GM21447 (cell line): ENCODE measurements at regions not wholly inside any gene's neighbourhood (a gene's known extent, or its start where the extent isn't known, plus 50 kb on each side); places are given as distances from the start of the nearest gene placed in this dataset.
"Not testable (repeated sequence)": the region's sequence is repeated elsewhere in the genome, so short reads cannot be mapped to it uniquely, and the experiment has no call there.

Experiments
- ATAC-seq: cut with Tn5 transposase; IDR thresholded peaks from one replicate; pipeline ENCODE4 v1.9.1; 2021; ENCODE audit not compliant: unreplicated experiment

- ATAC-seq: not testable (repeated sequence)
These were observed 109.7 kb upstream of the PITX1 start for GRCh38 chr5:135143682-135144081.

GRCh38 chr5:135141303-135142268 lies 107.6 kb upstream of the PITX1 start:
- no peak for ATAC-seq

DNA sequence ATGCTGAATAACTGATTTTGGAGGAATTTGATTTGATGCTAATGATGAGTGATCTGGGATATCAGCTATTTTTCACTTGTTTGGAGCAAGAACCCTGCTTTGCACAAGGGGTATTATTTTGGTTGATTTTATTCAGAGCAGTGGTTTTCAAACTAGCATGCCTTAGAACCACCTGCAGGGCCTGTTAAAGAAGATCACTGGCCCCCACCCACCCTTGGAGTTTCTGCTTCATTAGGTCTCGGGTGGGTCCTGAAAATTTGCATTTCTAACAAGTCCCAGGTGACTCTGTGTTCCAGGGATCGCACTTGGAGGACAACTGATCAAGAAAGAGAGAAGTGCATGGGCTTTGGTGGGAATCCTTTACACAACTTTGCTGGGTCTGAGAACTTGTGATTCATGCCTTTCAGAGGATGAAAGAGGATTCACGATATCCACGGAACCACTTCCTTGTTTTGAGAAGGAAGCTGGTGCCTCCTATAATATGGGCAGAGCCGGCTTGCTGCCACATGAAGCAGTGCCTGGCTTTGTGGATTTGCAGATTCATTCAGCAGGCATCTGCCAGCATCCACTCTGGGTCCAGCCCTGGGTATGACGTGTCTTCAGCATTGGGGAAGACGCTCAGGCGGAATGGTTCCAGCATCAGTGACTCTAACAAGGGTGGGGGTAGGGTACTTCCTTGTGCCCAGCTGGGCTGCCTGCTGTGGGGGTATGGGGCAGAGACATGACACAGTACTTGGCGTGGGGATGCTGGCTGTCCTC lies 106.6 kb upstream of the PITX1 start:
- ATAC-seq: no peak

DNA sequence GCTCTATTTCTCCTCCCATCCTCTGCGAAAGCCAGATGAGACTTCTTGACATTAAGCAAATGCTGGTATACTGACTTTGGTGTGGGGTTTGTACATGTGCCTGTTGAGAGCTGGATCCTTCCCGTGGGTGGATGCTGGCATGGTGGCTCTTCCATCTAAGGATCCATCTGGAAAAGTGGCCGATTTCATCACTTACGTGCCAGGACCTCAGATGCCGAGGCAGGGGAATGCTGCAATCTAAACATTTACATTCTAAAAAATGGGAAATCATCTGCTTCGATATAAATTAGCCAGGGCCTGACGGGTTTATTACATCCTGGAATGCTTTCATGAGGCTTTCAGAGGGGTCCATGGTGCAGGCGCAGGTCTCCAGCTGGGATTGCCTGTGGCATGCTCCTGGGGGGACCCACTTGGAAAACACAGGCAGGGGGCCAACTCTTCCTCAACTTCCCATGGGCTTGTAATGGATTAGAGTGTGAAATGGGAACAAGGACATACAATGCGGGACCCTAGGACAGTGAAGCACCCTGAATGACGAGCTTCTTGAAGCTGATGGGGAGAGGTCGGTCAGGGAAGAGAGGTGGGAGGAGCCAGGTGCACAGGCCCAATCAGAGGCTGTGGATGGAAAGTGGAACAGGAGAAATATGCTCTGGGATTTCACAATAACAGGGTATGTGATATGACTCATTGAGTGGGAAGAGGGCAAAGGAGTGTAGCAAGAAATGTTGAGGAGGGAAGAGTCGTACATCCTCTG lies 105.5 kb upstream of the PITX1 start:
- no peak for ATAC-seq

- no peak for ATAC-seq
These were observed 104.3 kb upstream of the PITX1 start for GRCh38 chr5:135138116-135138850.

- ATAC-seq: no peak
These were observed 103.3 kb upstream of the PITX1 start for GRCh38 chr5:135137146-135137915.

DNA sequence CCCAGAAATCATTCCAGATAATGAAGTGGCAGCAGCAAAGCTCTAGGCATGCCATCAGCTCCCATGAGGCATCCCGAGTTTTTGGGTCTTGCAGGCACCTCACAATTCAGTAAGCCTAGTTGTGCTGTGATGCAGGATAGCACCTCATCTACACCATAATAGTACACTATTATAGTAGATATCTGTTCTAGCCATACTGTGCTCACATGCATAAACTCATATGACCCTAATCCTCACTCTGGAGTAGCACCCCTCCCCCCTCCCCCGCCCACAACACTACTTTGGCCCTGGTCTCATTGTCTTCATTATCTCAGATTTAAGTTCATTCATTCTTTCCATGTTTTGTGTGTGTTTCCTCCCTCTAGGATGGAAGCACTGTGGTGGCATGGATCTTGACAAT lies 102.5 kb upstream of the PITX1 start:
- no peak for ATAC-seq

DNA sequence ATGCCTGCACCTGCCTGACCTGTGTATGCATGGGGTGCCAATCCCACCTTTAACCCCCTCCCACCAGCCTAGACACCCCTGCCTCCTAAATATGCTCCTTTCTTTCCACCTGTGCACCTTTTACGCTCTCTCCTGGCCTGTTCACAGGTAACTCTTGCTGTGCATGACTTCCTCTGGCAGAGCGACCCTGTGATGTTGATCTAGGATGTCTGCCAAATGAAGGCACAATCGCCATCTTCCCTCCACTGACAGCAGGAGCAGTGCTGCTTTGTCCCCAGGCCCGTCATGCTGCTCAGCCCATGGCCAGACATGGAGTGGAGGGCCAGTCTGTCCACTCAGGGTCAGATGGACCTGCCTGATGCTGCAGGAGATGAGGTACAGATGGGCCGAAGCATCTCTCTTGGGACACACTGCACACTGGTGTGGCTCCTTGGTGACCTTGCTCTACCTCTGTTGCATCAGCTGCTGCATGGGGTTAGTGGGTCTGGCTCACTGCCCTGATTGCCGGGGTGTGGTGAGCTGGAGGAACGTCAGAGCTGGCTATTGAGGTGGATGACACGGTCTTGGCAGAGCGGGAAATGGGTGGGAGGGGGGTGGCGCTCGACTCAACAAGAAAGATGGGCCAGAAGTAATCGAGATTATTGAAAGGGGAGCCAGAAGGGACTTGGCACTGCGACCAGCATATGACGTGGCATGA lies 101.7 kb upstream of the PITX1 start:
- ATAC-seq: no peak

DNA sequence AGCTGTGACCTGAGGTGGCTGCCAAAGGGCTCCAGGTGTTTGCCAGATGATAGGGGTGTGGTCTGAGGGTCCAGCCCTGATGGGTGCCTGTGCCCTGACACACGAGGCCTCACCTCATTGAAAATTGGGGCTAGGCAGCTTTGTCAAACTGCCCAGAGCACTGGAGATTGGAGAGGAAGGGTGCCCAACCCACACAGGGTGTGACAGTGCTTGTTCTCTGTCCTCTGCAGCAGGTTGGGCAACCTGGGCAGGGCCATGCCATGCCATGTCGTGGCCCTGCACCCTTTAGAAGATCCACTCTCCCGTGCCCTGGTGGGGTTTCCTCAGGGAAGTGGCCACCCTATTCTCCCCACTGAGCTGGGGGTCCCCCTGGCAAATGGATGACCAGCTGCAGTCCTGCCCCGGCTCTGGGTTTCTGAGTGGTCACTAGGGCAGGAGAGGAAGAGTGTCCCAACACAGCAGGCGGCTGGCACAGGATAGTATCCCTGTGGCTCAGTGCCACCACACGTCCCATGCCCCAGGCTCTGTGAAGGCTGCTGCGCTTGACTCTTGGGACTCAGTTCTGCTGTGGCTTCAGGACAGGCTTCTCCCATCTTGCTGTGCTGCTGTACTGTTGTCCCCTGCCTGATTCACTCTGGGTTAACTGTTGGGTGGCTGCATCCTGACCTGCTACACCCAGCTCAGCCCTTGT lies 100.8 kb upstream of the PITX1 start:
- ATAC-seq: no peak

DNA sequence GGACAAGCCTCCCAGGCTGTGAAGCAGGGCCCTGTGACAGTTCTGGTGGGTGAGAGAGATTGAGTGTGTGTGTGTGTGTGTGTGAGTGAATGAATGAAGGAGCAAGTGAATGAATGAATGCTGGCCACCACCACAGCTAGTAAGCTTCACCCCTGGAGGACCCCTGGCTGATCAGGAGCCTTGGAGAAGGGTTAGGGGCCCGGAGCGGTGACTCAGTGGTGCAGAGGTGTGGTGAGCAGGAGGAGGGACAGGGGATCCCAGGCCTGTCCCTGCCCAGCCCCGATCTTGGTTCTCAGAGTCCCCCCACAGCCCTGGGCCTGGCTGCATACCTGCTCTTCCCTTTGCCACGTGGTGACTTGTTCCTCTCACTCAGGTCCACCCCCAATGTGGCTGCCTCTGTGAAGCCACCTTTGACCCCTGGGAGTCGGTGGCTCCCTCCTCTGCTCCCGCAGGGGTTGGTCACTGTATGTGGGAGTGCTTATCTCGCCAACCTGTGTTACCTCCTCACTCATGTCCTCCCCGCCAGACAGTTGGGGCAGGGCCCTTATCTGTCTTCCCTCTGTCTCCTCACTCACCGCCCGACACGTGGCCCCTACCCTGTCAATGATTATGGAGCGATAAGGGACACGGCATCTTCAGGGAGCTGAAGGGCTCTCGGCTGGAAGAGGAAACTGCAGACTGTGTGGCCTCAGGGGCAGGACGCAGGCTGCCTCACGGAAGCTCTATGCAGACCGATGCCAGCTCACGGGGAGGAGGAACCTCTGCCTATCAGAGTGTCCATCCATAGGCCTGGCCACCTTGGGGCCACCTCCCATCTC lies 99.9 kb upstream of the PITX1 start:
- no peak for ATAC-seq

GRCh38 chr5:135133181-135133580 lies 99.2 kb upstream of the PITX1 start:
- ATAC-seq: no peak

DNA sequence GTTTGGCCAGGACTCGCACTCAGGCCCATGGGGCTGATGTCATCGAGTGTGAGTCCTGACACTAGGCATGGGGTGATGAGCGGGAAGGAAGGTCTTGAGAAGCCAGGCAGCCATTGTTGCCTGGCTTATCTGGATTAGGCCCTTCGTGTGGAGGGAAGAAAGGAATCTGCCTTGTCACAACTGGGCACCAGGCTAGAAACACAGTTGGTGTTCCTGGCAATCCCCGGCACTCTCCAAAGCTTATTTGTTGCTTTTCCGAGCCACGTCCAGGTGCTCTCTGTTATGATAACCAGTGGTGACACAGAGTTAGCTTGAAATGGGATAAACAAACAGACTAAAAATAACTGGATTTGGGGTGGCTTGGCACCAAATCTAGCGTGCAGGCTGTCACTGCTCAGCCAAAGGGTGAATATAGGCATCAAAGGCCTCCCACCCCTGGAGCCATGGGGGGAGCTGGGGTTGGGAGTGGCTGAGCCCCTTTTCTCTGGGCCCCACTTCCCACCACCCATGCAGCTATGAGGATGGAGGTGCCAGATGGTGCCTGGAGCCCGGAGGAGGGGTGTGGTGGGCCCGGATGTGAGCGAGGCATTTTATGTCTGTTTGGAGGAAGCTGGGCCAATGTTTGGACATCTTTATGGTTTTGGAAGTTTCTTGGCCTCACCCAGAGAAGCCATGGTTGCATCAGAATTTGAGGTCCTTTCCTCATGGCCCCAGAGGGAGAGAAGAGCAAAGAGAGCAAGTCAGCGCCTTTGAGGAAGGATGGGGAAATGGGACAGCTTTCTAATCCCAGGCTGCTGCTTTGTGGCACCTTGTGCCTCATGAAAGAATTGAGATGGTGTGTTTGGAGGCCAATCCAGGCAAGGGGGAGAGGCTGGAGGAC lies 98.0 kb upstream of the PITX1 start:
- ATAC-seq: no peak

DNA sequence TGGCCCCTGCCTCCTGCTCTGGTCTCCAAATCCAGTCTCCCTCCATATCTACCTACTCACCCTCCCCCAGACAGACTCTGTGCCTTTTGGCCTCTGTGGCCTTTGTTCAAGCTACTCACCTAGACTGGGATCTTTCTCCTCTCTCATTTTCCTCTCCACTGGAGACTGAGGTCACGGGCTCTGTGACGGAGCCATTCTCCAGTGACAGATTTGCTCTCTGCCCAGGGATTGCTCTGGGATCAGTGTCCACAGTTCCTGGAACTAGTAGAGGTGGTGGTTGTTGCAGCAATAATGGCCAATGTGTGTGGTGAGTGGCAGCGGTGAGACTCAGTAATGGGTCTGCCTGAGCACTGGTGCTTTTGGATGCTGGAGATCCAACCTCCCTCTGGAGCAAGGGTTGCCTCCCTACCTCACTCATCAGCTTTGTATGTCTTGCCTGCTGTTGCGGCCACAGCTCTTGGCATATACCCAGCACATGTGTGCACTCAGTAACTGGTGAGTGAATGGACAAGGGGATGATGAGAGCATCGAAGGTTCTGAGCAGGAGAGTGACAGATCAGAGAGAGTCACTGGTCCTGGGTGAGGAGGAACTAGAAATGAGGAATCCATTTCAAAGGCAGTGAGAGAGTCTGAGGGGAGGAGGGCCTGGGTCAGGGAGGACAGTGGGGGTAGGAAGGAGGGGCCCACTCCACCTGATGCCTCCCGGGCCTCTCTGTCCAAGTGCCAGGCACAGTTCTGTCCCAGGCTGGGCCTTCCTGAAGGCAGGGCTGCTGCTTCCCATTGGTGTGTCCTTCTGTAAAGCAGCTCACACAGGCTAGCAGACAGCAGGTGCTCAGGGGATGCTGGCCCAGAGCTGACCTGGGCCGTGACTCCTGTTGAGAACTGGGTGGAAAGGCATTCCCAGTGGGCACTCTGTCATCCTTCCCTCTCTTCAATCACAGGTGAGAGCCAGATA lies 96.5 kb upstream of the PITX1 start:
- ATAC-seq: no peak

DNA sequence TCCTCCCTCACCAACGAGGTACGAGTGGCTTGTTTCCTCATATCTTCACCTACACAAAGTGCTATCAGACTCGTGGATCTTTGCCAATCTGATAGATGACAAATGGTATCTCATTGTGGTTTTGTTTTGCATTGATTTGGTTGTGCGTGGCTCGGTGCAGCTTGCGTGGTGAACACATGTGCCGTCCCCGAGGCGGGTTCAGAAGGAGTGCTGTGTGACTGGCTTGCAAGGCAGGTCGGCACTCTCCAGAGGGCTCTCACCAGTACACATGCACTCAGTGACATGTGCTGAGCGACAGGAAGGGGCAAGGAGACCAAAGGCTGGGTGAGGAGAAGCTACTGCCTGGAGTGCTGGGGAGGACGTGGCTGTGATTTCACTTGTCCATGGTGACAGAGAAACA lies 95.3 kb upstream of the PITX1 start:
- no peak for ATAC-seq

DNA sequence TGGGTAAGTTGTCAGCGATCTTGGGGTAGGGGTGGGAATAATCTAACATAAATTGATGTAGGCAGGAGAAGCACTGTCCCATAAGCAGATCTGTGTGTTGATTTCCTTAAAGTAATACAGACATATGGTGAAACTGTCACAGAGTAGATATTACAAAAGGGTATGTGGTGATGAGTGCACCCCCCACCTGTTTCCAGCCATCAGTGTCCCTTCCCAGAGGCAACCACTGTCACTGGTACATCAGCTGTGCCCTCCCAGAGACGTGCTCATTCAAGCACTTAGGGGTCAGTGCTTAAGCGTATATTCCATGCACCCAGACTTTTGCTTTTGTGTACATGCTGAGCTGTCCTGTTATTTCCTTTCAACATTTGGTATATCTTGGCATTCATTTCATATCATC lies 94.3 kb upstream of the PITX1 start:
- no peak for ATAC-seq
